Kidney glomerular epithelial cell (primary cell): ENCODE measurements at regions not wholly inside any gene's neighbourhood (a gene's known extent, or its start where the extent isn't known, plus 50 kb on each side); places are given as distances from the start of the nearest gene placed in this dataset.

Source experiments
- DNase-seq: peaks from one replicate; lab custom pipeline; 2025; lab: John Stamatoyannopoulos, UW

DNA sequence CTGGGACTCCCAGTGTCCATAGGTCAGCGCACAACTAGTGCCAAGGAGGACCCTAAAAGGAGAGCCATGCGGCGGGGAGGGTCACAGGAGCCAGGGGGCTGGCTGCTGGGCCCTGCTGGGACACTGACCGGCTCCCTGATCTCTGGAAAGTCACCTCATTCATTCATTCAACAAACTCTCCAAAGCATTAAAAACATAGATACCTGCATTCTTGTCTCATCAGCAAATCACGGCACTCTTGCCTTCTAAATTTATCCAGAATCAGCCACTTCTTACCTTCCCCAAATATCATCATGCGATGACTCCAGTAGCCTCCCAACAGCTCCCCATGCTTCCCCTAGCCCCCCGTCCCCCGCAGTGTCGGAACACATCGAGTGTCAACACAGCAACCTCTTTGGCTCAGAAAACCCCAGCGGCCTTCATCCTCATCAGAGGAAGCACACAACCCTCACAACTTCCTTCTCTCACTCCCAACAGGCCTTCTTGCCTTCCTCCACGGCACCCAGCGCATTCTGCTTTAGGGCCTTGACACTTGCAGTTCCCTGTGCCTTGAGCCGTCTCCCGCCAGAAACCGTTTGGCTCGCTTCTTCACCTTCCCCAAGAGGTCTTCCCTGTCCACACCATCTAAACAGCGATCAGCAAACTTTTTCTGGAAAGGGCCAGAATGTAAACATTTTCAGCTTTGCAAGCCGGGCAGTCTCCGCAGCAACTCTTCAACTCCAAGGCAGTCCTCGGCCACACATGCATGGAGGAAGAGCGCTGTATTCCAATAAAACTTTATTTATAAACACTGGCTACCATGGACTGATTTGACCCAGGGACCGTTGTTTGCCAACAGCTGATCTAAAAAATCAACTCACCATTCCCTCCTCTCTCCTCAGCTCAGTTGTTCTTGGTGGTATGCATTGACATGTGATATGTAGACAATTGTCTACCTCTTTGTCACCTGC lies 119.5 kb upstream of the TNRC6C start:
- no peak for DNase-seq

DNA sequence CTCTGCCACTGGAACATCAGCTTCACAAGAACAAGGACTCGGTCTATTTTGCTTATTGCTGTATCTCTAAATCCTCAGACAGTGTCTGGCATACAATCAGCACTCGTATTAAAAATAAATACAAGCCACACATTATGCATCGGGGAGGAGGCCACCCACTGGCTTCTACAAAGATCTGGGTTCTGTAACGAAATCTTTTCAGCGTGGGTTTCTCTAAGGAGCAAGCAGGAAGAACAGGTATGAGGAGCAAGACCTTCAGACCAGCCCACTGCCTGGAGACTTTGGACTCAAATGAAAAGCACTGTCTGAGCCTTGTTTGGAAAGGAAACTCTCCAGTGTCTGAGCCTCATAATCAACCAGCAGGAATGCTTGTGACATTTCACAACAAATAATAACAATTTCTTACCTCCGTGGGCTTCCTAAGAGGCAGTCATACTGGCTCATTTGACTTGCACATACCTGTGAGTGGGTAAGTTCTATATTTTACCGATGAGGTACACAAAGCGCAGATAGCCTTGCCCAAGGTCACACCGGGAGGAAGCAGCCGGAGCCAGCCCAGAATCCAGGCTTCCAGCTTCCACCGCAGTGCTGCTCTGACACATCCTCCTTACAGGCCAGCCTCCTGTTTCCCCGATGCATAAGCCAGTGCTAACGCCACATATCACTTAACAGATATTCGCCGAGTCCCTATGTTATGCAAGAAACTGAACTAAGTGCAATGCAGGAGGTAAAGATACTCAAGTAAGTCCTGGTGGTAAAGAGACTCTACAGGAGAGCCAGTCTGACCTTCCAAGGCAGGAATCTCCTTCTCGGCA lies 118.6 kb upstream of the TNRC6C start:
- DNase-seq: no peak

DNA sequence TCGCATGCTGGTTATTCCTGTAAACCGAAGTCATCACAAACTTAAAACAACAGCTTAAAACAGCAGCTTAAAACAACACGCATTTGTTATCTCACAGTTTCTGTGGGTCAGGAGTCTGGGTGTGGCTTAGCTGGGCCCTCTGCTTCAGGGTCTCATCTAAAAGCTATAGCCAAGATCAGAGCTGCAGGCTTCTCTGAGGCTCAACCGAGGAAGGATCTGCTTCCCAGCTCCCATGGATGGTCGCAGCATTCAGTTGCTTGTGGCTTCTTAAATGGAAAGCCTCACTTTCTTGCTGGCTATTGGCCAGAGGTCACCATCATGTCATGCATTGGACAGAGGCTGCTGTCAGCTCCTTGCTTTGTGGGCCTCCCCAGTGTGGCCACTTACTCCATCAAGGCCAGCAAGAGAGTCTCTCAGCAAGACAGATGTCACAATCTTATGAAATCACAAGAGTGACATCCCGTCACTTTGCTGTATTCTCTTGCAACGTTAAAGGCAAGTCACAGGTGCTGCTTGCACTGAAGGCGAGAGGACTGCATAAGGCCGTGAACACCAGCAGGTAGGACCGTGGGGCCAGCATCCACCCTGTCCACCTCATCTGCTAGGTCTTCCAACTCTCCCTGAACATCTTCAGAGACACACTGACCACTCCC lies 117.9 kb upstream of the TNRC6C start:
- no peak for DNase-seq

DNA sequence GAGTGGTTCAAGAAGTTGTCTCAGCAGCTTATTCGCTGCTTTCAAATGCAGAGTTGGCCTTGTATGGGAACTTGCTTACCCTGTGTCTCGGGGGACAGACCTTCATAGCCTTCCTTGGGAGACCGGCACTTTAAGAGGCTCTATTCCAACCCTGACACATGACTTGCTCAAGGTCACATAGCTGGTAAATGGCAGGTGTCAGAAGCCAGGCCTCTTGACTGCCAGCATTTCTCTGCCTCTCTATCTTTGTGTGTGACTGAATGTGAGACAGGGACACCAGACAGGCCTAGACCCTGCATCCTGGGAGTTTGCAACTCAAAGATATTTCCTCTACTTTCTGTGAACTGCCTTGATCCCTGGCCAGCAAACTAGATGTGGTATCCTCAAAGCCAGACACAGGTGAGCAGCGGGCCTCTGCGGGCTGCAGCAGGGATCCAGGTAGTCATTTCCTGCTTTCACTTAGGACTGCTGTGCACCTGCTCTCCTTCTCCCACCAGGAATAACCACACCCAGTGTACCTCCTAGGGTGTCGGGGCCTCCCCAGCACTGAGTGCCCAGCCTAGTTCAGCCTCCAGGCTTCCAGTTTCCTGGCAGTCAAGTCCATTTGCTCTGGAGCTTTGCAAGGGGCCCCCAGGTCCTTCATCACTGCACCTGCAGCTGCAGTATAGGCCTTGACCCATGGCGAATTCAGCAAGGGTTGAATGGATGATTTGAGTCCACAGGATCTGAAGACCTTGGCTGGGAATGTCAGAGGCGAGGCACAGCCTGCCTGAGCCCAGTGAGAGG lies 116.6 kb upstream of the TNRC6C start:
- no peak for DNase-seq

DNA sequence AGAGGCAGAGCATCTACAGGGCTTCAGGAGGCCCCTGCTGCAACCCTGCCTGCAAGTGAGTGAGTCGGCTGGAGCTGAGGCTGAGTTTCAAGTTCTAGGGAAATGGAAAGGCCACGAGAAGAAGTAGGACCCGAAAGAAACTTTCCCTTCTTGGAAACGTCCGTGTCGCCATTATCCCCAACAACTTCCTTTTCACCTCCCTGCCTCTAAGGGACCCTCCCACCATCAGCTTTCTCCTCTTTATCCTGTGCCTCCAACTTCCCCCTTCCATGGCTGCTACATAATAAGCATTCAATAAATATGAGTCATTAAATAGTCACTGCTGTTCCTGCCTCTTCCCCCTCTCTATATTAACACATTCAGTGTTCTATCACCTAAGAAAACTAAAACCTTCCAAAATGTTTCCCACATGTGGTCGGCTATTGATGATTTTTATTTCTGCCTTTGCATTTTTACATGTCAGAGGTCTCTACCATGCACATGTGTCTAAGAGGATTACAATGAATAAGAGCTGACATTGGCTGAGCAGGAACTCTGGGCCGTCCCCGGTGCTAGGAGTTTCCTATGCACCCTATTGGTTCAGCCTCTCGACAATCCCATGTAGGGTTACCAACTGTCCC lies 115.9 kb upstream of the TNRC6C start:
- peak; percentile 24 for DNase-seq

DNA sequence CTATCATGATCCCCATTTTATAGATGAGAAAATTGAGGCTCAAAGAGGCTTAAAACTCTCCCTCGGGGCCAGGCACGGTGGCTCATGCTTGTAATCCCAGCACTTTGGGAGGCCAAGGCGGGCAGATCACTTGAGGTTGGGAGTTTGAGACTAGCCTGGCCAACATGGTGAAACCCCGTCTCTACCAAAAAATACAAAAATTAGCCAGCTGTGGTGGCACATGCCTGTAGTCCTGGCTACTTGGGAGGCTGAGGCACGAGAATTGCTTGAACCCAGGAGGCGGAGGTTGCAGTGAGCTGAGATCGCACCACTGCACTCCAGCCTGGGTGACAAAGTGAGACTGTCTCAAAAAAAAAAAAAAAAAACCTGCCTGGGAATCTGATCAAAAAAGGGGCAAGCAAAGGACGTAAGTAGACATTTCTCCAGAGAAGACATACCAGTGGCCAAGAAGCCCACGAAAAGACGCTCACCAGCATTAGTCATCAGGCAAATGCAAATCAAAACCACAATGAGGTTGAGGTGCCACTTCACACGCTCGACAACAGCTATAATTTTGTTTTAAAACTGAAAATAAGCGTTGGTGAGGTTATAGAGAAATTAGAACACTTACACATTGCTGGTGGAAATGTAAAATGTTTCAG lies 115.1 kb upstream of the TNRC6C start:
- peak; percentile 1 for DNase-seq

DNA sequence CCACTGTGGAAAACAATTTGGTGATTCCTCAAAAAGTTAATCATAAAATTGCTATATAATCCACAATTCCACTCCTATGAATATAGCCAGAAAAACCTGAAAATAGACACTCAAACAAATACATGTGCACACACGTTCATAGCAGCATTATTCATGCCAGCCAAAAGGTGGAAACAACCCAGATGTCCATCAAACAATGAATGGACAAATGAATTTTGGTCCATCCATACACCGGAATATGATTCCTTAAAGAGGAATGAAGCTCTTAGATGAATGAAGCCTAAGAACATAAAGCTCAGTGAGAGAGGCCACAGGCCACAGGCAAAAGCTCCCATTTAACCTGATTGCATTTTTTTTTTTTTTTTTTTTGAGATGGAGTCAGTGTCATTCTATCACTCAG lies 114.6 kb upstream of the TNRC6C start:
- no peak for DNase-seq

DNA sequence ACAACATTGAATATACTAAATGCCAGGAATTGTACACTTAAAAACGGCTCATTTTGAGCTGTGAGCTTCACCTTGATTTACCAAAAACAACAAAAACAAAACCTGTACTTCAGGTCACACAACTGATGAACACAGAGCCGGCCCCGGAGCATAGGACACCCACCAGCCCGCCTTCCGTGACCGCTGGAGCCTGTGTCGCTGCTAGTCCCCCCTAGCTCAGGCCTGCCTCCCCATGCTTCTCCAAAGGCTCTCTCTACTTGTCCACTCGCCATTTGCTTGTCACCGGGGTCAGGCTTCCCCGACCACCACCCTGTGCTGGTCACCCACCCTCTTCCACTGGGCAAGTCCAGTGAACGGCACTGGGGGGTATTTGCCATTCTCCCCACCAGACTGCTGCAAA lies 113.8 kb upstream of the TNRC6C start:
- DNase-seq: no peak

DNA sequence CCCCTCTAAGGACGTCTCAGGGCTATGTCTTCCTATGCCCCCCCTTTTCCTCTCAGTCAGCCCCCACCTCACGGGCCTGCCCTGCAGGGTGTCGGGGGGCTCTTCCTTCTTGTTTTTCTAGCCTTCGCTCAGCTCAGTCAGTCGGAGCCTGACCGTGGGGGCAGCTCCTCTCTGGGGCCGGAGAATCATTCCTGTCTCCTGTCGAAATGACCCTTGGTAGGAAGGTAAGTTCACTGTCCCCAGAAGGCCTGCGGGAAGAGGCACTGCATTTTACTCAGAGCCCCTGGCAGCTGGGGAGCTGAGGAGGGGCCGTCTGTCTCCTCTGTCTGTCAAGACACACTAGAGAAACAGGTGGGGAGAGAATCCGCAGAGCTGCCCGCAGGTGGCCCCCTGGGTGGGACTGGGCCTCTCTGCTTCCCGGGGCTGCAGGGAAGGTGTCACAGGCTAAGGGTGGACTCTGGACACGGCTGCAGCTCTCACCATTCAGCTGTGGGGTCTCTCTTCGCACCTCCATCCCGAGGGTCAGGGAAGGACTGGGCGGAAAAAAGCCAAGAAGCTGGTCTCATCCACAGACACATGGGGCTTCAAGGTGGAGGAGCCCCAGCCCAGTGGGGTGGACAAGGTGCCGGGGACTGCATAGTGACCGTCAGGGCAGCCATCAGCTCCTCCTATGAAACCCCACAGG lies 112.8 kb upstream of the TNRC6C start:
- no peak for DNase-seq

DNA sequence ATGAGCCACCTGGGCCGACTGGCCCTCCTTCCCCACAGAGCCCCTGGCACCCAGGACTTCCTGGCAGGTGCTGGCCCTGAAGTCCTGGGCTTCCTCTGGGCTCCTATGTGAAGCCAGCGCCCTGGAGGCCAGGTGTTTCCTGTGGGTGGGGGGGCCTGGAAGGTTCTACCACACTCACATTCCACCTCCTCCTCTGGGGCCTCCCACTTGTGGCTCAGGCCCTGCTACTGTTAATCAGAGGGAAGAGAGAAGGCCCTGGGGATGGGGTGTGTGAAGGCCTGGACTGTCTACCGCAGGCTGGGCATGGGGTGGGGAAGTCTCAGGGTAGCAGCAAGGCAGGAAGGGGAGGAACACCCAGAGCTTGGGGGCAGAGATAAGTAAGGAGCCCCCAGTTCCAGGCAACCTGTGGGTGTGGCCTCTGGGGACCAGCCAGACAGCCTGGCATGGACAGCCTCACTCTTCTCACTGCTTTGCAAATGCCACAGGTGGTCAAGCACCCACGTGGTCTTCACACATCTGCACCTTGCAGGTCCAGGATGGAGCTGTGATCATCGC lies 111.9 kb upstream of the TNRC6C start:
- DNase-seq: no peak

DNA sequence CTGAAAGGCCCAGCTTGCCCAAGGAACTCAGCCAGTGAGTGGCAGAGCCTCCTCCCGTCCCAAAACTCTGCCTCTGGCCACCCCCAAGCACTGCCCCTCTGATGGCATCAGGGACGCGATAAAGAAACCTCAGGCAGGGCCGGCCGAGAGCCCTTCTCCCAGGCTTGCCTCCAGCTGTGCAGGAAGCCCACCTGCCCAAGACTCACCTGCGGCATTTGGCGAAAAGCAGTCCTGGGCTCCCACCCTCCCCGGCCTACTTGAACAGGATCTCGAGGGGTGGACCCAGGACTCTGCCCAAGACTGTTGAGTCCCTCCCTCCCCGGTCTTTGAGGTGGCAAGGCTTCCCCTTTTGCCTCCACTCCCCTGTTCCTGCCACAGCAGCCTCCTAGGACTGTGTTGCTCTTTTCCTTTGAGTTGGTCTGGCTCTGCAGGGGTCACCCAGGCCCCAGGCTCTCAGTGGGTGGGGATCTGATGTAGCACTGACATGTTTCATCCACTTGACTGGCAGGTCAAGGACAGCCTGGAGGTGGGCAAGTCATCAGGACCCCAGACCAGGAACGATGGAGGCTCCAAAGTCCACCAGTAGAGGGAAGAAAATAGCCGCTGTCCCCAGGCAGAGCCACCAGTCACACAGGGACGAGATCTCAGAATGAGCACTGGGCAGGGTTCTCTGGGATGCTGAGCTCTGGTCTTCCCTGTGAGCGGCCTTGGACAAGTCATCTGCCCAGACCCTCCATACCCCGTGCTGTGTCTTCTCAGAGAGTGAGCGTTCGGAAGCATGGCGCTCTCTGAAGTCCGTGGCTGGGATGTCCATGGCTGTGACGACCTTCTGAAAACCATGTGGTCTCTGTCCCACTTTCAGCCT lies 111.0 kb upstream of the TNRC6C start:
- DNase-seq: no peak

DNA sequence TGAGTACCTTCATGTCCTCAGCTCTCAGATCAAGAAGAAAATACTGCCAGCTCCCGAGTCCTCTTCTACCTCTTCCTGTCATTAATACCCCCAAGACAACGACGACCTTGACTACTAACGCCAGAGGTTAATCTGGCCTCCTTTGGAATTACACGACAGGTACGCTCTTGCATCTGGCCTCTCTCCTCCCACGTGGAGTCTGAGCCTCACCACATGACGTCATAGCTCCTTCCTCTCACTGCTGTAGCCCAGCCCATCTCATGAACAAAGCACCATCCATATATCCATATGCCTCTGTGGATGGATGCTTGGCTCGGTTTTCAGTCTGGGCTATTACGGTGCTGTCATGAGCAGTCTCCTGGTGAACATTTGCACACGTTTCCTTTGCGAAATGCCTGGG lies 110.2 kb upstream of the TNRC6C start:
- DNase-seq: no peak

DNA sequence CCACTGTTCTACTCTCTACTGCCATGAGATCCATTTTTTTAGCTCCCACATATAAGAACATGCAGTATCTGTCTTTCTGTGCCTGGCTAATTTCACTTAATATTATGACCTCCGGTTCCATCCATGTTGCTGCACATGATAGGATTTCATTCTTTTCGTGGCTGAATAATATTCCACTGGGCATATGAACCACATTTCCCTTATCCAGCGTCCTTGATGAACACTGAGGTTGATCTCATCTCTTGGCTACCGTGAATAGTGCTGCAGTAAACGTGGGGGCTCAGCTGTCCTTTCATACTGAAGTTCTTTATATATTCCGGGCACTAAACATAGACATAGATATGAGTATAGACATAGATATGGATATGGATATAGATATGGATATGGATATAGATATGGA lies 109.3 kb upstream of the TNRC6C start:
- no peak for DNase-seq

DNA sequence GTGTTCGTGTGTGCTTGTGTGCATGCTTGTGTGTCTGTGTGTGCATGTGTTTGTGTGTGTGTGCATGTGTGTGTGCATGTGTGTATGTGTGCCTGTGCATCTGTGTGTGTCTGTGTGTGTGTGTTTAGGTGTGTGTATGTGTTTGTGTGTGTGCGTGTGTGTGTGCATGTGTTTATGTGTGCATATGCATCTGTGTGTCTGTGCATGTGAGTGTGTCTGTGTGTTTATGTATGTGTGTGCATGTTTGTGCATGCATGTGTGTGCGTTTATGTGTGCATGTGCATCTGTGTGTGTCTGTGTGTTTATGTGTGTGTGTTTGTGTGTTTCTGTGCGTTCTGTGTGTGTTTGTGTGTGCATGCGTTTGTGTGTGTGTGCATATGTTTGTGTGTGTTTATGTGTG lies 106.6 kb upstream of the TNRC6C start:
- DNase-seq: no peak

DNA sequence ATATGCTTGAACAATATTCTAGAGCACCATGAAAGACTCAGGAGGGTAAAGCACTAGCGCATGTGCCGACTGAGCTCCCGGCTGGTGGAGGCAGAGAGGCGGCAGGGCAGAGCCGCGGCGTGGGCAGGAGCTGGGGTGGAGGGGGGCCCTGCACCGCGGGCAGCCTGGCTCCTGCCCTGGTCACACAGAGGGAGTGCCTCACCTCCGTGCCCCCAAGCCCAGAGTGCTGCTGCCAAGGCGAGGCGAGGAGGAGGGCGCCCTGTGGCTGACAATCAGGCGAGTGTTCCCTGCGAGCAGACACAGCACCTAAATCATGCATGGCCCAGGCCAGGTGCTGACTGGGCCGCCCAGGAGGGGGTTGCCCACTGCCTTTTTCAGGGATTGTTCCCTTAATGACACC lies 105.8 kb upstream of the TNRC6C start:
- no peak for DNase-seq

DNA sequence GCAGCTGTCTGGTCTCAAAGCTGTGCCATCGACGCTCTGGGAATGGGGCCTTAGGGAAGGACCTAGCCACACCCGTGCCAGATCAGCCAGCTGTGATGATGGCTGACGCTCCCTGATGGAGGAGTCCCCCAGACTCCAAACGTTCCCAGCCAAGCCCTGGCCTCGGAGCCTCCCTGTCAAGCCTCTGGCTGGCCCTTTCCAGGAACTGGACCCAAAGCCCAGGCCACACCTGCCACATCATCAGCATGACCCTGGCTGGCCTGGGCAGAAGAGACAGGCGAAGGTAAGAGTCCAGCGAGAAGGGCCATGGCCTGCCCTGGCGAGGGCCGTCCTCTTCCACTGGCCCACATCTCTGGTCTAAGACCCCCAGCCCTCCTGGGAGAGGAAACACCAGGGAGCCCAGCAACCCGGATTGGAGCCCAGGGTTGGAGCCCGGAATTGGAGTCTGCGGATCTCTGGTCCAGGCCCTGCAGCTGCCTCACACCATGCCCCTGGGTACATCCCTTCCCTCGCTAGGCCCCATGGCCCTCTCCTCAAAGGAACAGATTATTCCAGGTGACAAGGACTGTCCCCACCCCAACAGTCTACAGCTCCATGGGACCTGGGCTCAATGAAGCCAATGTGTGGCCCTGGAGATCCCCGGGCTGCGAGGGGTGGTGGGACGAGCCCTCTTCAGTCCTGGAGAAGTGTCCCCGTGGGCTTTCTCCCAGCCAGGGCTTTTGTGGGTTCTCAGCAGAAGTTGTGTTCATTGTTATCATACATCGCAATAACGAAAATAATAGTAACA lies 105.1 kb upstream of the TNRC6C start:
- no peak for DNase-seq

DNA sequence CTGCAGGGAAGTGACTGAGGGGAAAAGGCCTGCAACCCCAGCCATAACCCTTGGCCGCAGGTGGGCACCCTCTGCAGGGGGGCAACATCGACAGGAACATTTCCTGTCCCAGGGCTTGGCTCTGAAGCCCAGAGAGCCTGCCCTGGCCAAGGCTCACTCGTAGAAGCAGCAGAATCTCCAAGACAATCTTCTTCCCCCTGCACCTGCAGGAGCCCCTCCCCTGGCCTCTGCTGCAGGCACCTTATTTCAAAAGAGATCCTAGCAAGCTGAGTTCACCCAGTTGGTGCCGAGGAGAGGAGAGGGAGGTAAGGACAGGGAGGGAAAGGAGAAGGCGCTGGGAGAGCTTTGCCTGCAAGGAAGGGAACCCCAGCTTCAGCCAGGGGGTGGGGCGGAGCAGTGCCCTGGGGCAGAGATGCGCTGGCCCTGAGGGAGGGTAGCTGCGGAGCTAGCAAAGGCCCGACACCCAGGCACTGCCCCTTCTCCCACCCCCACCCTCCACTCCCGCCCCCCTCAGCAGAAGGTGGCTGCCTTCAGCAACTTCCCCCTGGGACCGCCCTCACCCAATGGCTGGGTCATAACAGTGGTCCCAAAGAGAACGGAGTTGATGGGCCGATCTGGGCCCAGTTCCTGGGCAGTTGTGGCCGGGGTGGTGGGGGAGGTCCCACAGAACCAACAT lies 104.3 kb upstream of the TNRC6C start:
- no peak for DNase-seq
